ENCODE measurements at regions not wholly inside any gene's neighbourhood (a gene's known extent, or its start where the extent isn't known, plus 50 kb on each side); places are given as distances from the start of the nearest gene placed in this dataset.

DNA sequence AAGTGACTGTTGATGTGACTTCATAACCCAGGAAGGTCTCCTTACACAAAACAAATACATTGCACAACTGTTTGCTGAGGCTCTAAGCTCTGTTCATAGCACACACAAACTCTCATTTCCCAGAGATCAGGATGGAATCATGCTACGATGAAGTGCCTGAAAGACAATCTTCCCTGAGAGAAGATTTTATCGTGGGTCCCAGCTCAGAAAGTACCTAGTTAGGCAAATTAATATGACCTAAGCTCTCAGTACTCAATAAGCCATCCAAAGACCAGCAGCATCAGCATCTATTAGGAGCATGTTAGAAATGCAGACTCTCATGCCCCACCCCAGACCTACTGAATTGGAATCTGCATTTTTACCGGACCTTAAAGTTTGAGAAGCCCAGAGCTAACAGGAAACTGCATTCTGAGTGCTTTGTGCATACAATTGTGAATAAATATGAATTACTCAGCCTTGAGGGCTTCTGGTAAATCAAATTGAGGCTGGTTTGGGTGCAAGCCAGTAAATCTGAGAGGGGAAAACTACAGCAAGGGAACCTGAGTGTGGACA, 161.5 kb upstream of the C2CD4B start:
- TF ChIP-seq, protein P1, sequence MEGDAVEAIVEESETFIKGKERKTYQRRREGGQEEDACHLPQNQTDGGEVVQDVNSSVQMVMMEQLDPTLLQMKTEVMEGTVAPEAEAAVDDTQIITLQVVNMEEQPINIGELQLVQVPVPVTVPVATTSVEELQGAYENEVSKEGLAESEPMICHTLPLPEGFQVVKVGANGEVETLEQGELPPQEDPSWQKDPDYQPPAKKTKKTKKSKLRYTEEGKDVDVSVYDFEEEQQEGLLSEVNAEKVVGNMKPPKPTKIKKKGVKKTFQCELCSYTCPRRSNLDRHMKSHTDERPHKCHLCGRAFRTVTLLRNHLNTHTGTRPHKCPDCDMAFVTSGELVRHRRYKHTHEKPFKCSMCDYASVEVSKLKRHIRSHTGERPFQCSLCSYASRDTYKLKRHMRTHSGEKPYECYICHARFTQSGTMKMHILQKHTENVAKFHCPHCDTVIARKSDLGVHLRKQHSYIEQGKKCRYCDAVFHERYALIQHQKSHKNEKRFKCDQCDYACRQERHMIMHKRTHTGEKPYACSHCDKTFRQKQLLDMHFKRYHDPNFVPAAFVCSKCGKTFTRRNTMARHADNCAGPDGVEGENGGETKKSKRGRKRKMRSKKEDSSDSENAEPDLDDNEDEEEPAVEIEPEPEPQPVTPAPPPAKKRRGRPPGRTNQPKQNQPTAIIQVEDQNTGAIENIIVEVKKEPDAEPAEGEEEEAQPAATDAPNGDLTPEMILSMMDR (IDR thresholded peaks at IDR 0.05) = no peak
- no peak for TF ChIP-seq POLR2A (IDR thresholded peaks at IDR 0.05)

Data from heart left ventricle (tissue), 13 donors.